ENCODE measurements at regions not wholly inside any gene's neighbourhood (a gene's known extent, or its start where the extent isn't known, plus 50 kb on each side); places are given as distances from the start of the nearest gene placed in this dataset.
A peak's percentile ranks its signal among the peaks of the same experiment; 100 is the strongest.

- no peak for DNase-seq (ENCODE audit: low spot score)
- Histone ChIP-seq H2AFZ (ENCODE audit: low read length) (no peak overlapping the region), H3K79me1 (ENCODE audit: low read depth, low read length) (no peaks in the 10 kb centered on the region), H3K23ac (ENCODE audit: low read depth, low read length, poor library complexity) (no peak overlapping the region), H3K14ac (ENCODE audit: low read length) (no peak overlapping the region), H2BK120ac (ENCODE audit: low read depth, low read length) (no peak overlapping the region), H2BK5ac (ENCODE audit: low read length) (no peak overlapping the region), H3K4ac (ENCODE audit: low read length) (no peak overlapping the region), H3K27me3 (ENCODE audit: control insufficient read depth in 3 of 3, insufficient read depth in 3 of 3, low read depth in 1 of 3, low read length in 3 of 3) (peaks cover 0 to 4% (median 0%) of the 10 kb centered on the region in 3 experiments), H4K8ac (ENCODE audit: low read depth, low read length) (no peak overlapping the region), H3K36me3 (replicated peaks in 1 of 2; ENCODE audit: control insufficient read depth in 2 of 2, insufficient read depth in 2 of 2, low read length in 2 of 2) (no peaks in the 10 kb centered on the region), H3K9me3 (replicated peaks in 1 of 2; ENCODE audit: control insufficient read depth in 2 of 2, insufficient read depth in 1 of 2, low read depth in 1 of 2, low read length in 2 of 2) (no peaks in the 10 kb centered on the region), H3K9ac (ENCODE audit: low read depth, low read length, poor library complexity) (no peak overlapping the region), H2BK12ac (ENCODE audit: low read length) (no peak overlapping the region), H4K91ac (ENCODE audit: low read depth, low read length, poor library complexity) (no peak overlapping the region), H3K27ac (replicated peaks; ENCODE audit: low read length) (no peak overlapping the region), H3K18ac (ENCODE audit: low read length) (no peak overlapping the region), H3K4me3 (ENCODE audit: low read length in 2 of 2) (no peak overlapping the region), H3K4me1 (ENCODE audit: control insufficient read depth in 2 of 2, insufficient read depth in 1 of 2, low read depth in 1 of 2, low read length in 2 of 2) (peaks cover 0 to 7% of the 10 kb centered on the region in 2 donors), H3K4me2 (ENCODE audit: insufficient read depth, low read length, poor library complexity, severe bottlenecking) (no peak overlapping the region), H2BK15ac (ENCODE audit: low read length) (no peak overlapping the region), H2AK5ac (ENCODE audit: low read depth, low read length) (no peak overlapping the region)
- WGBS, 2 donors (ENCODE audit: extremely low coverage in 2 of 2, insufficient read length in 2 of 2, insufficient replicate concordance in 1 of 2) = no CpG with 5 or more reads among the region's 1 CpG
Observed at GRCh38 chr10:117818721-117819120, 228.0 kb downstream of the RAB11FIP2 start.

DNA sequence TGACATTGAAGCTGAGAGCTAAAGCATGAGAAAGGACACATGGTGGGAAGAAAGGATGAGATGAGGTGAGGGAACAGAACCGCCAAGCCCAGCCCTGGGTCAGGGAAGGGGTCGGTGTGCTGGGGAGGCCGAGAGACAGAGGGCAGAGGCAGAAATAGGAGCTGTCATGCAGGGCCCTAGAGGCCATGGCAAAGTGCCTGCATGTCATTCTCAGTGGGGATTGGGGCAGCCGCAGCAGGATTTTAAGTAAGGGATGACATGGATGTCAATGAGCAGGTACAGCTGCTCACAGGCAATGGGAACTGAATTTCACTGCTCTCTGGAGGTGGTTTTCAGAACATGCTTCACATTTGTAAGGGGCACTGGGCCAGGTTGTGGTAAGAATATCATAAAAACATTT lies 227.4 kb downstream of the RAB11FIP2 start:
- H3K9me3 ChIP-seq (replicated peaks in 1 of 2; ENCODE audit: control insufficient read depth in 2 of 2, insufficient read depth in 1 of 2, low read depth in 1 of 2, low read length in 2 of 2) = peaks cover 0 to 3% of the 10 kb centered on the region in 2 donors
- no peaks in the 10 kb centered on the region for H3K79me1 ChIP-seq (ENCODE audit: low read depth, low read length)
- no peak overlapping the region for H2BK5ac ChIP-seq (ENCODE audit: low read length)
- DNase-seq (ENCODE audit: low spot score) = no peak
- no peak overlapping the region for H4K91ac ChIP-seq (ENCODE audit: low read depth, low read length, poor library complexity)
- peak overlapping the region; percentile 28 for H3K18ac ChIP-seq (ENCODE audit: low read length)
- no peak overlapping the region for H3K4me2 ChIP-seq (ENCODE audit: insufficient read depth, low read length, poor library complexity, severe bottlenecking)
- no peak overlapping the region for H3K4me3 ChIP-seq (ENCODE audit: low read length in 2 of 2)
- H3K36me3 ChIP-seq (replicated peaks in 1 of 2; ENCODE audit: control insufficient read depth in 2 of 2, insufficient read depth in 2 of 2, low read length in 2 of 2) = no peaks in the 10 kb centered on the region
- no peak overlapping the region for H3K4ac ChIP-seq (ENCODE audit: low read length)
- no peak overlapping the region for H3K27ac ChIP-seq (replicated peaks; ENCODE audit: low read length)
- no peak overlapping the region for H2BK15ac ChIP-seq (ENCODE audit: low read length)
- H2AFZ ChIP-seq (ENCODE audit: low read length) = no peak overlapping the region
- H2BK120ac ChIP-seq (ENCODE audit: low read depth, low read length) = no peak overlapping the region
- peak overlapping the region; percentile 8 for H2AK5ac ChIP-seq (ENCODE audit: low read depth, low read length)
- no peak overlapping the region for H4K8ac ChIP-seq (ENCODE audit: low read depth, low read length)
- H3K14ac ChIP-seq (ENCODE audit: low read length) = no peak overlapping the region
- H3K27me3 ChIP-seq (ENCODE audit: control insufficient read depth in 3 of 3, insufficient read depth in 3 of 3, low read depth in 1 of 3, low read length in 3 of 3) = peaks cover 0 to 4% (median 0%) of the 10 kb centered on the region in 3 experiments
- no CpG with 5 or more reads among the region's 4 CpGs for WGBS, 2 donors (ENCODE audit: extremely low coverage in 2 of 2, insufficient read length in 2 of 2, insufficient replicate concordance in 1 of 2)
- H3K4me1 ChIP-seq (ENCODE audit: control insufficient read depth in 2 of 2, insufficient read depth in 1 of 2, low read depth in 1 of 2, low read length in 2 of 2) = peaks cover 0 to 7% of the 10 kb centered on the region in 2 donors
- no peak overlapping the region for H3K23ac ChIP-seq (ENCODE audit: low read depth, low read length, poor library complexity)
- H3K9ac ChIP-seq (ENCODE audit: low read depth, low read length, poor library complexity) = no peak overlapping the region
- no peak overlapping the region for H2BK12ac ChIP-seq (ENCODE audit: low read length)

DNA sequence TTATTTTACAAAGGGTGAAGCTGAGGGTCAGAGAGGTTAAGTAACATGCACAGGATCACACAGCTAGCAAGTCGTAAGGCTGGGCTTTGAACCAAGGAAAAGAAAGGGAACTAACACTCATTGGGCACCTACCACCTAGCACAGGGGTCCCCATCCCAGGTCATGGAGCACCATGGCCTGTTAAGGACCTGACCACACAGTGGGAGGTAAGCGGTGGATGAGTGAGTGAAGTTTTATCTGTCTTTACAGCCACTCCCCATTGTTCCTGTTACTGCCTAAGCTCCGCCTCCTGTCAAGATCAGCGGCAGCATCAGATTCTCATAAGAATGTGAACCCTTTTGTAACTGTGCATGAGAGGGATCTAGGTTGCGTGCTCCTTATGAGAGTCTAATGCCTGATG lies 222.8 kb downstream of the RAB11FIP2 start:
- no peak overlapping the region for H3K4me2 ChIP-seq (ENCODE audit: insufficient read depth, low read length, poor library complexity, severe bottlenecking)
- H3K36me3 ChIP-seq (replicated peaks in 1 of 2; ENCODE audit: control insufficient read depth in 2 of 2, insufficient read depth in 2 of 2, low read length in 2 of 2) = no peaks in the 10 kb centered on the region
- DNase-seq (ENCODE audit: low spot score) = no peak
- H4K8ac ChIP-seq (ENCODE audit: low read depth, low read length) = no peak overlapping the region
- peaks cover 0 to 3% of the 10 kb centered on the region in 2 donors for H3K9me3 ChIP-seq (replicated peaks in 1 of 2; ENCODE audit: control insufficient read depth in 2 of 2, insufficient read depth in 1 of 2, low read depth in 1 of 2, low read length in 2 of 2)
- H4K91ac ChIP-seq (ENCODE audit: low read depth, low read length, poor library complexity) = no peak overlapping the region
- no peak overlapping the region for H2BK5ac ChIP-seq (ENCODE audit: low read length)
- H3K27ac ChIP-seq (replicated peaks; ENCODE audit: low read length) = no peak overlapping the region
- no peak overlapping the region for H2BK120ac ChIP-seq (ENCODE audit: low read depth, low read length)
- peaks cover 0 to 7% of the 10 kb centered on the region in 2 donors for H3K4me1 ChIP-seq (ENCODE audit: control insufficient read depth in 2 of 2, insufficient read depth in 1 of 2, low read depth in 1 of 2, low read length in 2 of 2)
- WGBS, 2 donors (ENCODE audit: extremely low coverage in 2 of 2, insufficient read length in 2 of 2, insufficient replicate concordance in 1 of 2) = no CpG with 5 or more reads among the region's 5 CpGs
- H3K27me3 ChIP-seq (ENCODE audit: control insufficient read depth in 3 of 3, insufficient read depth in 3 of 3, low read depth in 1 of 3, low read length in 3 of 3) = peaks cover 0 to 8% (median 0%) of the 10 kb centered on the region in 3 experiments
- H3K23ac ChIP-seq (ENCODE audit: low read depth, low read length, poor library complexity) = no peak overlapping the region
- H3K4ac ChIP-seq (ENCODE audit: low read length) = no peak overlapping the region
- H2BK15ac ChIP-seq (ENCODE audit: low read length) = no peak overlapping the region
- no peak overlapping the region for H2AK5ac ChIP-seq (ENCODE audit: low read depth, low read length)
- no peak overlapping the region for H2AFZ ChIP-seq (ENCODE audit: low read length)
- H3K79me1 ChIP-seq (ENCODE audit: low read depth, low read length) = no peaks in the 10 kb centered on the region
- H3K14ac ChIP-seq (ENCODE audit: low read length) = no peak overlapping the region
- peak overlapping the region in 1 of 2 donors; percentile 63 for H3K4me3 ChIP-seq (ENCODE audit: low read length in 2 of 2)
- H3K18ac ChIP-seq (ENCODE audit: low read length) = no peak overlapping the region
- no peak overlapping the region for H3K9ac ChIP-seq (ENCODE audit: low read depth, low read length, poor library complexity)
- no peak overlapping the region for H2BK12ac ChIP-seq (ENCODE audit: low read length)

- no peaks in the 10 kb centered on the region for H3K9me3 ChIP-seq (replicated peaks in 1 of 2; ENCODE audit: control insufficient read depth in 2 of 2, insufficient read depth in 1 of 2, low read depth in 1 of 2, low read length in 2 of 2)
- H3K4me3 ChIP-seq (ENCODE audit: low read length in 2 of 2) = no peak overlapping the region
- no peak overlapping the region for H4K91ac ChIP-seq (ENCODE audit: low read depth, low read length, poor library complexity)
- H3K4me1 ChIP-seq (ENCODE audit: control insufficient read depth in 2 of 2, insufficient read depth in 1 of 2, low read depth in 1 of 2, low read length in 2 of 2) = peaks cover 0 to 2% of the 10 kb centered on the region in 2 donors
- no peak overlapping the region for H2BK12ac ChIP-seq (ENCODE audit: low read length)
- H2AFZ ChIP-seq (ENCODE audit: low read length) = no peak overlapping the region
- no peak overlapping the region for H2AK5ac ChIP-seq (ENCODE audit: low read depth, low read length)
- H2BK15ac ChIP-seq (ENCODE audit: low read length) = no peak overlapping the region
- no peak overlapping the region for H3K18ac ChIP-seq (ENCODE audit: low read length)
- no peak for DNase-seq (ENCODE audit: low spot score)
- no peak overlapping the region for H4K8ac ChIP-seq (ENCODE audit: low read depth, low read length)
- H3K4ac ChIP-seq (ENCODE audit: low read length) = no peak overlapping the region
- no CpG with 5 or more reads among the region's 14 CpGs for WGBS, 2 donors (ENCODE audit: extremely low coverage in 2 of 2, insufficient read length in 2 of 2, insufficient replicate concordance in 1 of 2)
- H2BK120ac ChIP-seq (ENCODE audit: low read depth, low read length) = no peak overlapping the region
- no peak overlapping the region for H3K14ac ChIP-seq (ENCODE audit: low read length)
- H3K36me3 ChIP-seq (replicated peaks in 1 of 2; ENCODE audit: control insufficient read depth in 2 of 2, insufficient read depth in 2 of 2, low read length in 2 of 2) = no peaks in the 10 kb centered on the region
- no peaks in the 10 kb centered on the region for H3K79me1 ChIP-seq (ENCODE audit: low read depth, low read length)
- peaks cover 0 to 8% (median 0%) of the 10 kb centered on the region in 3 experiments for H3K27me3 ChIP-seq (ENCODE audit: control insufficient read depth in 3 of 3, insufficient read depth in 3 of 3, low read depth in 1 of 3, low read length in 3 of 3)
- no peak overlapping the region for H3K9ac ChIP-seq (ENCODE audit: low read depth, low read length, poor library complexity)
- H2BK5ac ChIP-seq (ENCODE audit: low read length) = no peak overlapping the region
- no peak overlapping the region for H3K27ac ChIP-seq (replicated peaks; ENCODE audit: low read length)
- no peak overlapping the region for H3K4me2 ChIP-seq (ENCODE audit: insufficient read depth, low read length, poor library complexity, severe bottlenecking)
- H3K23ac ChIP-seq (ENCODE audit: low read depth, low read length, poor library complexity) = no peak overlapping the region
Observed at GRCh38 chr10:117830205-117830604, 216.5 kb downstream of the RAB11FIP2 start.
